Upper lobe of left lung (tissue), 4 donors: ENCODE measurements at regions not wholly inside any gene's neighbourhood (a gene's known extent, or its start where the extent isn't known, plus 50 kb on each side); places are given as distances from the start of the nearest gene placed in this dataset.

Source experiments
- EP300 ChIP-seq, 4 donors: sonication (generic); formaldehyde crosslinking; IDR thresholded peaks; one replicate each; pipeline ENCODE4 v1.5.1; 2017; ENCODE audit warnings: antibody characterized with exemption in 4 of 4, control low read depth in 2 of 4
- POLR2A ChIP-seq, 4 donors: fragments of 450-650 bp; IDR thresholded peaks; one replicate each; pipeline ENCODE4 v1.5.1; 2016 to 2017; ENCODE audit warnings: antibody characterized with exemption in 4 of 4, mild to moderate bottlenecking in 2 of 4
- POLR2AphosphoS5 ChIP-seq, 2 donors: sonication (generic); formaldehyde crosslinking; IDR thresholded peaks; one replicate each; pipeline ENCODE4 v1.5.1; 2017; ENCODE audit warnings: antibody characterized with exemption in 2 of 2
- TF ChIP-seq, protein P1 (sequence below), 6 experiments: fragments of 450-650 bp in 4 of 6; fragments of 200-600 bp in 2 of 6; sonication (generic) in 2 of 6; IDR thresholded peaks; one replicate each; pipeline ENCODE4 v1.5.1; 2016 to 2019; ENCODE audit warnings: antibody characterized with exemption in 6 of 6

DNA sequence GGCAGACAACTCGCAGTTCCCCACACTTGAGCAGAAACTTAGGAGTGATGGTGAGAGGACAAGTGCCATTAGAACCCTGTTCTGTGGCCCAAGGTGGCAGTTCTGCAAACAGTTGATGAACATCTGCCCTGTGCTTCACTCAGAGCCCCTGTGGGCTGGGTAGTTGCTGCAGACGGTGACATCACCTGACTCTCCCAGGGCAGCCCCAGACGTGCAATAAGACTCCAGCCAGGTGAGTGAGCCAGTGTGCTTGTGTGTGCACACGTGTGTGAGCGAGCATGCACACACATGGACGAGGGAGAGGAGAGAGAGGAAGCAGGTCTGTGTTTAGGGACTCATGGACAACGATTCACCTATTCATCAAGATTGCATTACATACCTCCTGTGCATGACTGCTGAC, 136.0 kb upstream of the GLI2 start:
- TF ChIP-seq, protein P1, sequence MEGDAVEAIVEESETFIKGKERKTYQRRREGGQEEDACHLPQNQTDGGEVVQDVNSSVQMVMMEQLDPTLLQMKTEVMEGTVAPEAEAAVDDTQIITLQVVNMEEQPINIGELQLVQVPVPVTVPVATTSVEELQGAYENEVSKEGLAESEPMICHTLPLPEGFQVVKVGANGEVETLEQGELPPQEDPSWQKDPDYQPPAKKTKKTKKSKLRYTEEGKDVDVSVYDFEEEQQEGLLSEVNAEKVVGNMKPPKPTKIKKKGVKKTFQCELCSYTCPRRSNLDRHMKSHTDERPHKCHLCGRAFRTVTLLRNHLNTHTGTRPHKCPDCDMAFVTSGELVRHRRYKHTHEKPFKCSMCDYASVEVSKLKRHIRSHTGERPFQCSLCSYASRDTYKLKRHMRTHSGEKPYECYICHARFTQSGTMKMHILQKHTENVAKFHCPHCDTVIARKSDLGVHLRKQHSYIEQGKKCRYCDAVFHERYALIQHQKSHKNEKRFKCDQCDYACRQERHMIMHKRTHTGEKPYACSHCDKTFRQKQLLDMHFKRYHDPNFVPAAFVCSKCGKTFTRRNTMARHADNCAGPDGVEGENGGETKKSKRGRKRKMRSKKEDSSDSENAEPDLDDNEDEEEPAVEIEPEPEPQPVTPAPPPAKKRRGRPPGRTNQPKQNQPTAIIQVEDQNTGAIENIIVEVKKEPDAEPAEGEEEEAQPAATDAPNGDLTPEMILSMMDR (IDR thresholded peaks at IDR 0.05): no peak
- TF ChIP-seq POLR2AphosphoS5 (IDR thresholded peaks at IDR 0.05) (no peak), EP300 (IDR thresholded peaks at IDR 0.05) (no peak), POLR2A (IDR thresholded peaks at IDR 0.05) (no peak)
